ENCODE measurements at regions not wholly inside any gene's neighbourhood (a gene's known extent, or its start where the extent isn't known, plus 50 kb on each side); places are given as distances from the start of the nearest gene placed in this dataset.
"Not testable (repeated sequence)": the region's sequence is repeated elsewhere in the genome, so short reads cannot be mapped to it uniquely, and the experiment has no call there.

DNA sequence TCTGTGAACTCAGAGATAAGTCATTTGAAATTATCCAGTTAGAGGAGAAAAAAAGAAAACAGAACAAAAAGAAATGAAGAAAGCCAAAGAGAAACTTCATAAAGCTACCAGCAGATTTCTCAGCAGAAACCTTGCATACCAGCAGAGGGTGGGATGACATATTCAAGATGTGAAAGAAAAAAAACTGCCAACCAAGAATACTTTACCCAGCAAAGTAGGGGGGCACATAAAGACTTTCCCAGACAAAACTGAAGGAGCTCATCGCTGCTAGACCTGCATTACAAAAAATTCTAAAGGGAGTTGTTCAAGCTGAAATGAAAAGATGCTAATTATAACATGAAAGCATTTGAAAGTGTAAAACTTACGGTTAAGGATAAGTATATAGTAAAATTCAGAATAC, 246.3 kb downstream of the FNDC1 start:
- Histone ChIP-seq H3K27me3 (no peaks in the 10 kb centered on the region), H3K9me3 (peaks cover 0 to 31% of the 10 kb centered on the region in 2 donors), H3K36me3 (no peaks in the 10 kb centered on the region), H3K4me3 (no peak overlapping the region), H3K4me1 (no peaks in the 10 kb centered on the region), H3K27ac (no peak overlapping the region)
- DNase-seq (ENCODE audit: low spot score), result no peak
- TF ChIP-seq, protein P1, sequence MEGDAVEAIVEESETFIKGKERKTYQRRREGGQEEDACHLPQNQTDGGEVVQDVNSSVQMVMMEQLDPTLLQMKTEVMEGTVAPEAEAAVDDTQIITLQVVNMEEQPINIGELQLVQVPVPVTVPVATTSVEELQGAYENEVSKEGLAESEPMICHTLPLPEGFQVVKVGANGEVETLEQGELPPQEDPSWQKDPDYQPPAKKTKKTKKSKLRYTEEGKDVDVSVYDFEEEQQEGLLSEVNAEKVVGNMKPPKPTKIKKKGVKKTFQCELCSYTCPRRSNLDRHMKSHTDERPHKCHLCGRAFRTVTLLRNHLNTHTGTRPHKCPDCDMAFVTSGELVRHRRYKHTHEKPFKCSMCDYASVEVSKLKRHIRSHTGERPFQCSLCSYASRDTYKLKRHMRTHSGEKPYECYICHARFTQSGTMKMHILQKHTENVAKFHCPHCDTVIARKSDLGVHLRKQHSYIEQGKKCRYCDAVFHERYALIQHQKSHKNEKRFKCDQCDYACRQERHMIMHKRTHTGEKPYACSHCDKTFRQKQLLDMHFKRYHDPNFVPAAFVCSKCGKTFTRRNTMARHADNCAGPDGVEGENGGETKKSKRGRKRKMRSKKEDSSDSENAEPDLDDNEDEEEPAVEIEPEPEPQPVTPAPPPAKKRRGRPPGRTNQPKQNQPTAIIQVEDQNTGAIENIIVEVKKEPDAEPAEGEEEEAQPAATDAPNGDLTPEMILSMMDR (IDR thresholded peaks at IDR 0.05), result no peak

DNA sequence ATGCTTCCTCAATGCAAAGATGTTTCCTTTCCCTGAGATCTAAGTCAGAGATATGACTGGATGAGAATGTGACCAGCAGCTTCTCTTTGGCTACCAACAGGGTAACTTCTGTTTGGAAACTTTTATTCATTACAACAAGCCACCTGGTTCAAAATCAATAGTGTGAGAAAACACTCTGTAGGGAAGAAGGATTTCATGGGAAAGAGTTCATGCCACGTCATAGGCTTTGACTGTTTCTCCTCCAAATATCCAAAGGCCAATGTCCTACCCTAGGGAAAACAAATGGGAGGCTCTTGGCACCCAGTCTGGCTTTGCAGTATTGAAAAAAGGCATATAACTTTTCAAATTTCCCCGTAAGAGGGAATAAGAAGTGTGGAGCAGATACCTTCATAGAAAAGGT, 245.5 kb downstream of the FNDC1 start:
- TF ChIP-seq, protein P1 (IDR thresholded peaks at IDR 0.05), result no peak

DNA sequence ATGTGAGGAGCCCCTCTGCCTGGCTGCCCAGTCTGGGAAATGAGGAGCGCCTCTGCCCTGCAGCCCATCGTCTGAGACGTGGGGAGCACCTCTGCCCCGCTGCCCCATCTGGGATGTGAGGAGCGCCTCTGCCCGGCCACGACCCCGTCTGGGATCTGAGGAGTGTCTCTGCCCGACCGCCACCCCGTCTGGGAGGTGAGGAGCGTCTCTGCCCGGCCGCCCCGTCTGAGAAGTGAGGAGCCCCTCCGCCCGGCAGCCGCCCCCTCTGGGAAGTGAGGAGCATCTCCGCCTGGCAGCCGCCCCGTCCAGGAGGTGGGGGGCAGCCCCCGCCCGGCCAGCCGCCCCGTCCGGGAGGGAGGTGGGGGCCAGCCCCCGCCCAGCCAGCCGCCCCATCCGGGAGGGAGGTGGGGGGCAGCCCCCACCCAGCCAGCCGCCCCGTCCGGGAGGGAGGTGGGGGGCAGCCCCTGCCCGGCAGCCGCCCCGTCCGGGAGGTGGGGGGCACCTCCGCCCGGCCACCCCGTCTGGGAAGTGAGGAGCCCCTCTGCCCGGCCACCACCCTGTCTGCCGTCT, 238.1 kb downstream of the FNDC1 start:
- H3K9me3 ChIP-seq; DNase-seq (ENCODE audit: low spot score); H3K27me3 ChIP-seq; H3K27ac ChIP-seq; H3K36me3 ChIP-seq; H3K4me3 ChIP-seq; H3K4me1 ChIP-seq: not testable (repeated sequence)

More for the DNA sequence above, 245.5 kb downstream of the FNDC1 start:
- Histone ChIP-seq H3K4me1 (no peaks in the 10 kb centered on the region), H3K27ac (no peak overlapping the region), H3K27me3 (no peaks in the 10 kb centered on the region), H3K36me3 (no peaks in the 10 kb centered on the region), H3K9me3 (peaks cover 0 to 34% of the 10 kb centered on the region in 2 donors), H3K4me3 (no peak overlapping the region)
- no peak for DNase-seq (ENCODE audit: low spot score)

DNA sequence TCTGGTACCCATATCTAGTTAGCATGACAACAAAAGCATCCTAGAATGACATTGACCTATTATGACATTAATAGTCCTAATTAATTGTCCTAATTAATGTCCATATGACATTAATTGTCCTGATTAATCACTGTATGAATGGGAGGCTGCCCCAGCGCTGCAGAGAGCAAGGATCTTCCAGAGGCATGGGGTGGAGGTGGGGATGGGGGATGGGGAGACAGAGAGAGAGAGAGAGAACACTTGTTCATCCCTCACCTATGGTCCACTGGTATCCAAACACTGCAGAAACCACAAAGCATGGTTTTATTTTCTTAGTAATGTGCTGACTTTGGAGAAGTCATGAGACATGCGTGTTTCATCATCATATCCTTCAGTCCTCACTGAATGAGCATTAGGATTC, 235.1 kb downstream of the FNDC1 start:
- Histone ChIP-seq H3K4me1 (no peaks in the 10 kb centered on the region), H3K9me3 (no peaks in the 10 kb centered on the region), H3K4me3 (no peak overlapping the region), H3K27me3 (no peaks in the 10 kb centered on the region), H3K27ac (no peak overlapping the region), H3K36me3 (no peaks in the 10 kb centered on the region)
- DNase-seq (ENCODE audit: low spot score), result no peak
- TF ChIP-seq, protein P1 (IDR thresholded peaks at IDR 0.05), result no peak

DNA sequence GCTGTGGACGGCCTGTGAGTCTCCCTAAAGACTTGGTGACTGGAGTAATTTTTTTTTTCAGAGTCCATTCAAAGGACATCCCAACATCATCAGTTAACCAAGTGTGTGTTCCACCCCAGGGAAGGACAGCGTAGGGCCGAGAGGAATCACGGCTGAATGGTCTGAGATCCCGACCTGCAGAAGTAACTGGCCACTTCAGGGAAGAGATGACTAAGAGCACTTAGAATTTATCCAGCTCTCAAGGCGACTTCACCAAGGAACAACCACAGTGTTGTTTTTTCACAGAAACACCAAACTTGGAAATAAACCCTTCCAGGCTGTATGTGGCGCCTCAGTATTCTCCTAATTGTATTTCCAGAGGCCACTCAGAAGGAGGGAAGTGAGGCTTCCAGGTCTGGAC, 231.6 kb downstream of the FNDC1 start:
- H3K4me1 ChIP-seq, result no peaks in the 10 kb centered on the region
- no peaks in the 10 kb centered on the region for H3K36me3 ChIP-seq
- no peak overlapping the region for H3K27ac ChIP-seq
- no peak overlapping the region for H3K4me3 ChIP-seq
- no peaks in the 10 kb centered on the region for H3K27me3 ChIP-seq
- DNase-seq (ENCODE audit: low spot score), result no peak
- H3K9me3 ChIP-seq, result no peaks in the 10 kb centered on the region
- TF ChIP-seq, protein P1 (IDR thresholded peaks at IDR 0.05), result no peak

DNA sequence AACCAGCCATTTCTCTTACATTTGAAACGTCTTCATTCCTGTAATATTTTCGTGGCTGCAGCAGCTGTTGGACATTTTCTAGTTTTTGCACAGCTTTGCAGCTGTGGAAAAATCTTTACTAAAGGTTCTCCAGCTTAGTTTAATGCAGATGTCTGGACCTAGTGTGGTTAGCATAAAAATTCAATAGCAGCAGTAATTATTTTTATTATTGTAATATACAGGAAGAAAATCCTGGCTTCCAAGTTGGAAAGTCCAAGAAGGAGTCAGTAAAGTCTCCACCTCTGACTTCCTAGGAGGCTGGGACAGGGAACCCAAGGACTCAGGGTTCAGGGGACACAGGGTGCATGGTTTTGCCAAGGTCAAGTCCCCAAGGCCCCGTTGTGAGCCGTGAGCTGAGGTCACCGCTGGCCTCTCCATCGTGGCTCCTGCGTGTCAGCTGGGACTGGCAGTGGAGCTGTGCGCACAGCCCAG, 230.6 kb downstream of the FNDC1 start:
- no peaks in the 10 kb centered on the region for H3K9me3 ChIP-seq
- no peak overlapping the region for H3K27ac ChIP-seq
- no peaks in the 10 kb centered on the region for H3K4me1 ChIP-seq
- H3K27me3 ChIP-seq, result no peaks in the 10 kb centered on the region
- no peaks in the 10 kb centered on the region for H3K36me3 ChIP-seq
- TF ChIP-seq, protein P1 (IDR thresholded peaks at IDR 0.05), result no peak
- H3K4me3 ChIP-seq, result no peak overlapping the region
- DNase-seq (ENCODE audit: low spot score), result no peak

Measured in right atrium auricular region (tissue), 2 donors.